GM12878 (cell line): ENCODE measurements at regions not wholly inside any gene's neighbourhood (a gene's known extent, or its start where the extent isn't known, plus 50 kb on each side); places are given as distances from the start of the nearest gene placed in this dataset.

Experiments used
- ATAC-seq: fragments of 200-7000 bp; cut with Tn5 transposase; 3 replicates; pipeline ENCODE4 v1.9.1; 2020; ENCODE audit warnings: mild to moderate bottlenecking, moderate library complexity
- BruUV-seq: library from RNA; stranded (reverse); fragments of 400-500 nt; replicated peaks from 2 replicates; lab custom pipeline; 2021; lab: Mats Ljungman, UMichigan
- CTCF ChIA-PET: fragments of 300-600 bp; sonication (Branson Sonifier 250); formaldehyde crosslinking; extraction: SDS; loops from one replicate; lab custom pipeline; 2021; ENCODE audit warnings: inconsistent platforms; lab: Yijun Ruan, JAX
- POLR2A ChIA-PET: fragments of 350-600 bp; formaldehyde crosslinking; extraction: SDS; loops from one replicate; lab custom pipeline; 2021; ENCODE audit warnings: inconsistent platforms; lab: Charles Lee
- RAD21 ChIA-PET: fragments of 300-600 bp; sonication (Branson Sonifier 250); formaldehyde crosslinking; loops from one replicate; lab custom pipeline; 2023; ENCODE audit warnings: antibody characterized with exemption; ENCODE audit not compliant: unreplicated experiment; lab: Charles Lee
- SMC1A ChIA-PET: fragments of 300-600 bp; sonication (Branson Sonifier 250); formaldehyde crosslinking; loops from one replicate; lab custom pipeline; 2023; ENCODE audit not compliant: unreplicated experiment, uncharacterized antibody; lab: Charles Lee
- DNase-seq: peaks from one replicate; pipeline ENCODE4 v3.0.0-alpha.2; 2011; ENCODE audit warnings: low read depth, low spot score
- FAIRE-seq: peaks from 3 replicates; lab custom pipeline; 2011; peaks lifted over from hg19 to GRCh38; lab: Jason Lieb, UNC
- H2AFZ ChIP-seq: 2 replicates; pipeline ENCODE4 v1.6.0; 2011; ENCODE audit warnings: low read depth, low read length, control low read depth; ENCODE audit not compliant: control insufficient read depth
- H3K27ac ChIP-seq: 2 replicates; pipeline ENCODE4 v1.5.1; 2011; ENCODE audit warnings: control low read depth; ENCODE audit not compliant: control insufficient read depth, insufficient read depth
- H3K27me3 ChIP-seq, 2 experiments: replicated peaks in 1 of 2; 2 replicates each; pipeline versions ENCODE4 v1.6.0 to v1.6.1; 2011; ENCODE audit warnings: low read length in 1 of 2; ENCODE audit not compliant: control insufficient read depth in 2 of 2, insufficient read depth in 2 of 2
- H3K36me3 ChIP-seq, 2 experiments: 2 replicates each; pipeline ENCODE4 v1.5.1; 2011; ENCODE audit warnings: low read length in 1 of 2; ENCODE audit not compliant: control insufficient read depth in 2 of 2, insufficient read depth in 2 of 2
- H3K4me1 ChIP-seq: 2 replicates; pipeline ENCODE4 v1.6.1; 2011; ENCODE audit warnings: mild to moderate bottlenecking, low read length, moderate library complexity, mixed read lengths; ENCODE audit not compliant: control insufficient read depth, insufficient read depth
- H3K4me2 ChIP-seq: 2 replicates; pipeline ENCODE4 v1.6.0; 2011; ENCODE audit warnings: control low read depth; ENCODE audit not compliant: control insufficient read depth, insufficient read depth
- H3K4me3 ChIP-seq: fragments of 200-600 bp; sonication (generic); 2 replicates; pipeline ENCODE4 v1.5.1; 2016
- H3K79me2 ChIP-seq: 2 replicates; pipeline ENCODE4 v1.6.0; 2011; ENCODE audit warnings: low read length; ENCODE audit not compliant: control insufficient read depth, insufficient read depth
- H3K9ac ChIP-seq: 2 replicates; pipeline ENCODE4 v1.8.0; 2011; ENCODE audit warnings: low read length, control low read depth, mixed read lengths; ENCODE audit not compliant: control insufficient read depth, insufficient read depth
- H3K9me3 ChIP-seq: replicated peaks from 3 replicates; pipeline ENCODE4 v1.5.1; 2011; ENCODE audit warnings: mild to moderate bottlenecking, low read length; ENCODE audit not compliant: control insufficient read depth, insufficient read depth
- H4K20me1 ChIP-seq: 2 replicates; pipeline ENCODE4 v1.6.0; 2011; ENCODE audit not compliant: control insufficient read depth, insufficient read depth
- CREM ChIP-seq: IDR thresholded peaks from 2 replicates; pipeline ENCODE4 v1.6.1; 2014; ENCODE audit warnings: antibody characterized with exemption, low read depth
- FOXK2 ChIP-seq: fragments of 450-650 bp; IDR thresholded peaks from 2 replicates; pipeline ENCODE4 v1.6.1; 2017; ENCODE audit warnings: mild to moderate bottlenecking, moderate library complexity
- HDAC6 ChIP-seq: fragments of 200-600 bp; sonication (generic); IDR thresholded peaks from one replicate; pipeline ENCODE4 v1.8.0; 2017; ENCODE audit warnings: antibody characterized with exemption; ENCODE audit not compliant: unreplicated experiment
- HDGF ChIP-seq: fragments of 450-650 bp; IDR thresholded peaks from 2 replicates; pipeline ENCODE4 v1.6.1; 2016; ENCODE audit warnings: antibody characterized with exemption
- JUNB ChIP-seq: IDR thresholded peaks from 2 replicates; pipeline ENCODE4 v1.6.1; 2016; ENCODE audit warnings: antibody characterized with exemption, mild to moderate bottlenecking
- SUZ12 ChIP-seq: fragments of 200-600 bp; sonication (generic); IDR thresholded peaks from one replicate; pipeline ENCODE4 v1.6.1; 2018; ENCODE audit warnings: antibody characterized with exemption, mild to moderate bottlenecking; ENCODE audit not compliant: unreplicated experiment
- WGBS: methylation state at CpG from one replicate; pipeline ENCODE4 v1.1.6; 2016; ENCODE audit warnings: low lambda C conversion rate; ENCODE audit not compliant: insufficient replicate concordance, insufficient coverage; ENCODE audit errors: missing lambda C conversion rate; 5-methylcytosine and 5-hydroxymethylcytosine counted together
- in situ Hi-C: fragments of 300-500 bp; cut with MboI; formaldehyde crosslinking; loops from 9 replicates; pipeline ENCODE4 v1.14.3; 2018; ENCODE audit warnings: mixed read lengths
- intact Hi-C: fragments of 100-400 bp; cut with micrococcal nuclease; formaldehyde crosslinking; loops from one replicate; pipeline ENCODE4 v1.14.2; 2022; ENCODE audit not compliant: unreplicated experiment
- TF ChIP-seq, protein P1 (sequence below): fragments of 450-650 bp; IDR thresholded peaks from 2 replicates; pipeline ENCODE4 v1.6.1; 2016; ENCODE audit warnings: mild to moderate bottlenecking, moderate library complexity, borderline replicate concordance

DNA sequence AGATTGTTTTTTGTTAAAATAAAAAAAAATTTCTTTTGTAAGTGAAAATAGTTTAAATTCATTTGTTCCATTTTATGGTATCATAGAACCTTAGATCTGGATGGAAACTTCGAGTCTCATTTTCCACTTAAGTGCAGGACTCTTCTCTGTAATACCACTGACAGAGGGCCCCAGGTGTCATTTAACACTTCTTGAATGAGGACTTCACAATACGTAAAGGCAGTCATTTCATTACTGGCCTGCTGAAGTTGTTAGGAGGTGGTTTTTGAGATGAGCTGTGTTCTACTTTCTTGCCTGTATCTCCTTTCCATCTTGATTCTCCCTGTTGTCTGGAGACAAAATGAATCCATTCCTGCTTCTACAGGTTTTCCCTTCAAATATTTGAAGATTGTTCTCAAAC lies 455.3 kb downstream of the DMRT2 start:
- H3K4me1 ChIP-seq: no peaks in the 10 kb centered on the region
- CTCF ChIA-PET: interaction anchor here (1.5 kb wide), 1 partner anchor 10 kb away, joined by 7 read pairs; no protein-coding TSS in a partner anchor
- POLR2A ChIA-PET: no interaction called here
- 0% methylated on average over 2 of the region's 2 CpGs for WGBS
- no peaks in the 10 kb centered on the region for H3K79me2 ChIP-seq
- H2AFZ ChIP-seq: no peak overlapping the region
- TF ChIP-seq SUZ12 (no peak), CREM (no peak), HDAC6 (no peak), HDGF (no peak), JUNB (no peak)
- no TSS peak for BruUV-seq
- no peak overlapping the region for H3K4me2 ChIP-seq
- SMC1A ChIA-PET: interaction anchor here (1.0 to 3.1 kb wide), 3 partner anchors 13 to 48 kb away, joined by 3 to 10 read pairs (median 3); no protein-coding TSS in a partner anchor
- no peak overlapping the region for H3K9ac ChIP-seq
- no peaks in the 10 kb centered on the region for H3K9me3 ChIP-seq
- in situ Hi-C loops: no loop called here
- FAIRE-seq: no peak
- no peaks in the 10 kb centered on the region for H3K27me3 ChIP-seq
- peak; percentile 59 for ATAC-seq
- no peak overlapping the region for H3K27ac ChIP-seq
- RAD21 ChIA-PET: interaction anchor here (0.6 kb wide), 1 partner anchor 35 kb away, joined by 4 read pairs; no protein-coding TSS in a partner anchor
- intact Hi-C loops: no loop called here
- no peak for DNase-seq
- H3K4me3 ChIP-seq: no peak overlapping the region
- no peaks in the 10 kb centered on the region for H3K36me3 ChIP-seq
- H4K20me1 ChIP-seq: no peaks in the 10 kb centered on the region

DNA sequence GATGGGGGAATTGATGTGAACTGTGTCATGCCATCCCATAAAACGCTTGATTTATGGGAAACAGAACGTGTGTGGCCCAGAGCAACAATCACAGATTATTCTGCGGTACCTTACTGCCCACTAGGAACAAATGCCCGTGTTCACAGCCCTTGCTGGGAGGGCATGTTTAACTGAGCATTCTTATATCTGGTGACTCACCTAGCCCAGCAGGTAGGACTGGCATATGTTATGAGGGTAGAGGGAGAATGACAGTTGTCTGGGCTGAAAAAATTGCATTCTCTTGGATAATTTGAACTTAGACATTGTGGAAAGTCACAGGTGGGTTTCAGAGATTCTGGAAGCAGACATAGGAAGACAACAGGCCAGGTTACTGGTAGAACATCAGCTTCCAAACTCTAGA lies 460.6 kb downstream of the DMRT2 start:
- Histone ChIP-seq H3K27ac (no peak overlapping the region), H3K9me3 (no peaks in the 10 kb centered on the region; the same call in 2 of the 3 replicates), H3K4me1 (no peaks in the 10 kb centered on the region), H3K4me2 (no peak overlapping the region), H4K20me1 (no peaks in the 10 kb centered on the region), H3K36me3 (no peaks in the 10 kb centered on the region), H3K27me3 (no peaks in the 10 kb centered on the region), H2AFZ (no peak overlapping the region), H3K79me2 (no peaks in the 10 kb centered on the region), H3K9ac (no peak overlapping the region), H3K4me3 (no peak overlapping the region)
- ChIA-PET RAD21 (no interaction called here), SMC1A (interaction anchor here (1.4 to 3.0 kb wide), 3 partner anchors 10 to 93 kb away, joined by 3 to 15 read pairs (median 15); no protein-coding TSS in a partner anchor), CTCF (no interaction called here), POLR2A (no interaction called here)
- no TSS peak for BruUV-seq
- in situ Hi-C loops: no loop called here
- TF ChIP-seq, protein P1, sequence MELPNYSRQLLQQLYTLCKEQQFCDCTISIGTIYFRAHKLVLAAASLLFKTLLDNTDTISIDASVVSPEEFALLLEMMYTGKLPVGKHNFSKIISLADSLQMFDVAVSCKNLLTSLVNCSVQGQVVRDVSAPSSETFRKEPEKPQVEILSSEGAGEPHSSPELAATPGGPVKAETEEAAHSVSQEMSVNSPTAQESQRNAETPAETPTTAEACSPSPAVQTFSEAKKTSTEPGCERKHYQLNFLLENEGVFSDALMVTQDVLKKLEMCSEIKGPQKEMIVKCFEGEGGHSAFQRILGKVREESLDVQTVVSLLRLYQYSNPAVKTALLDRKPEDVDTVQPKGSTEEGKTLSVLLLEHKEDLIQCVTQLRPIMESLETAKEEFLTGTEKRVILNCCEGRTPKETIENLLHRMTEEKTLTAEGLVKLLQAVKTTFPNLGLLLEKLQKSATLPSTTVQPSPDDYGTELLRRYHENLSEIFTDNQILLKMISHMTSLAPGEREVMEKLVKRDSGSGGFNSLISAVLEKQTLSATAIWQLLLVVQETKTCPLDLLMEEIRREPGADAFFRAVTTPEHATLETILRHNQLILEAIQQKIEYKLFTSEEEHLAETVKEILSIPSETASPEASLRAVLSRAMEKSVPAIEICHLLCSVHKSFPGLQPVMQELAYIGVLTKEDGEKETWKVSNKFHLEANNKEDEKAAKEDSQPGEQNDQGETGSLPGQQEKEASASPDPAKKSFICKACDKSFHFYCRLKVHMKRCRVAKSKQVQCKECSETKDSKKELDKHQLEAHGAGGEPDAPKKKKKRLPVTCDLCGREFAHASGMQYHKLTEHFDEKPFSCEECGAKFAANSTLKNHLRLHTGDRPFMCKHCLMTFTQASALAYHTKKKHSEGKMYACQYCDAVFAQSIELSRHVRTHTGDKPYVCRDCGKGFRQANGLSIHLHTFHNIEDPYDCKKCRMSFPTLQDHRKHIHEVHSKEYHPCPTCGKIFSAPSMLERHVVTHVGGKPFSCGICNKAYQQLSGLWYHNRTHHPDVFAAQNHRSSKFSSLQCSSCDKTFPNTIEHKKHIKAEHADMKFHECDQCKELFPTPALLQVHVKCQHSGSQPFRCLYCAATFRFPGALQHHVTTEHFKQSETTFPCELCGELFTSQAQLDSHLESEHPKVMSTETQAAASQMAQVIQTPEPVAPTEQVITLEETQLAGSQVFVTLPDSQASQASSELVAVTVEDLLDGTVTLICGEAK: no peak
- no peak for TF ChIP-seq FOXK2
- FAIRE-seq (no peak), ATAC-seq (no peak), DNase-seq (no peak)
- intact Hi-C loops: no loop called here
- WGBS: 30% methylated on average over 4 of the region's 4 CpGs
